ENCODE measurements at regions not wholly inside any gene's neighbourhood (a gene's known extent, or its start where the extent isn't known, plus 50 kb on each side); places are given as distances from the start of the nearest gene placed in this dataset.
"Not testable (repeated sequence)": the region's sequence is repeated elsewhere in the genome, so short reads cannot be mapped to it uniquely, and the experiment has no call there.

DNA sequence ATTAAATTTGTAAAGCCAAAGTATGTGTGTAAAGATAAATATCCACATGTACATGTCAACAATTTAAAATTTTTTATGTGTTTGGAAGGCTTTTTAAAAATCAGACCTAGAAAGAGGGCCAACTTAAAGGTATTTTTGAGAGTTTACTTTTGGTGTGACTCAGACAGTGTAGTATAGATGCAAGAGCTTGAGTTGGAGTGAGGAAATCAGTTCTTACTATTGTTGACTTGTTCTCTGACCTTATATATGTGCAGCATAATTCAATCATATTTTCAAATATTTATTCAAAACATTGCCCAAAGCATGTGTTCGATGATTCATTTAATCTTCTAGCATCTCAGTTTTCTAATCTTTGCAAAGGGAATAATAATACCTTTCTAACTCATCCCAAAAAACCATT lies 243.7 kb upstream of the PRKCQ start:
- no peaks in the 10 kb centered on the region for H3K9me3 Mint-ChIP-seq
- H3K27ac Mint-ChIP-seq, result no peak overlapping the region
- H3K27me3 Mint-ChIP-seq, result peaks cover 16% of the 10 kb centered on the region
- no peaks in the 10 kb centered on the region for H3K4me1 Mint-ChIP-seq
- H3K36me3 Mint-ChIP-seq, result no peaks in the 10 kb centered on the region
- no peak for DNase-seq
- no peak overlapping the region for H3K4me3 Mint-ChIP-seq
- CTCF ChIA-PET, result no interaction called here

DNA sequence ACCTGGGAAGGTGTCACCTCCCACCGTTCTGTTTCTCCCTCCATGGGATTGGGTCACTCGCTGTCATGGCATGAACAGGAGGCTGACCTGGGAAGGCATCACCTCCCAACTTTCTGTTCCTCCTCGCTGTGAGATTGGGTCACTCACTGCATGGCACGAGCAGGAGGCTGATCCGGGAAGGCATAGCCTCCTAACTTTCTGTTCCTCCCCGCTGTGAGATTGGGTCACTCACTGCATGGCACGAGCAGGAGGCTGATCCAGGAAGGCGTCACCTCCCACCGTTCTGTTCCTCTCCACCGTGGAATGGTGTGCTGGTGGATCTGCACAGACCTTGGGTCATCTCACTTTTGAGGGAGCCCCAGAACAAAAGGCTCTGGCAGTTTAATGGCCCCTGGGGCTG lies 239.2 kb upstream of the PRKCQ start:
- no peaks in the 10 kb centered on the region for H3K9me3 Mint-ChIP-seq
- H3K36me3 Mint-ChIP-seq, result no peaks in the 10 kb centered on the region
- H3K4me3 Mint-ChIP-seq, result no peak overlapping the region
- no peak overlapping the region for H3K27ac Mint-ChIP-seq
- CTCF ChIA-PET, result no interaction called here
- DNase-seq, result no peak
- no peaks in the 10 kb centered on the region for H3K4me1 Mint-ChIP-seq
- peaks cover 33% of the 10 kb centered on the region for H3K27me3 Mint-ChIP-seq

GRCh38 chr10:6817770-6818169 lies 237.7 kb upstream of the PRKCQ start:
- Mint-ChIP-seq H3K9me3 (no peaks in the 10 kb centered on the region), H3K27ac (no peak overlapping the region), H3K27me3 (peaks cover 33% of the 10 kb centered on the region), H3K4me3 (no peak overlapping the region), H3K36me3 (no peaks in the 10 kb centered on the region), H3K4me1 (no peaks in the 10 kb centered on the region)
- DNase-seq, result no peak
- CTCF ChIA-PET, result no interaction called here

DNA sequence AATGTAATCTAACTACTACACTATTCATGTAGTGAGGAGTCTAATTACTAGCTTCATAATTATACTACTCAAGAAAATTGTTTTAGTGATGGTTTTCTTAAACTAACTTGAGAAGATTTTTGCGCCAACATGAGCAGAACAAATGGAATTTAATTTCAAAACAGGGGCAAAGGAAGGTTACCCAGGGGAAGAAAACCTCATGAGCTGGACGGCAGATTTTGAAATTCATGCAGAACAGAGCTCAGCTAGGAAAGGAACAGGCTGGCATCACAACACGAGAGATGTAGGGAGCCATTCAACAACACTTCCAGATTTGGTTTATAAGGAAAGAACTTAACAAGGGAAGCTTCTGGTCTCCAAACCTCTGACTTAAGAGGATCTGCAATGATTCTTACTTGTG lies 235.3 kb upstream of the PRKCQ start:
- no peak overlapping the region for H3K27ac Mint-ChIP-seq

DNA sequence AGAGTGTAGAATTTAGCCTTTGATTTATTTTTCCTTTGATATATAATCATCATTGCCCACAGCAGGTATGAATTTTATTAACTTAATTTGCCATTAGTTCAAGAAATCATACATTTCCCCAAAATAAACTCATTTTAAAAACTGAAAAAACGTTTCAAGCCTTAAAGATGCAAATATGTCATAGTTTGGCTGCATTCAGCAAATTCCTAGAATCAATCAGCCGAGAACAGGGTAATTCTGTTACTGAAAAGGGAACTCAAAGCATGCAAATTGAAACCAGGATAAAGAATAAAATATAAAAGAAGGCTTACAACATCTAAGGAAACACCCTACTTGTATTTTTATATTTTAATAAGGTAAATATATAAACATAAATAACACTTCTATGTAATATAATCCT lies 233.8 kb upstream of the PRKCQ start:
- Mint-ChIP-seq H3K27me3 (peaks cover 39% of the 10 kb centered on the region), H3K36me3 (no peaks in the 10 kb centered on the region), H3K4me1 (no peaks in the 10 kb centered on the region), H3K9me3 (no peaks in the 10 kb centered on the region), H3K4me3 (no peak overlapping the region), H3K27ac (no peak overlapping the region)
- DNase-seq, result no peak
- CTCF ChIA-PET, result no interaction called here

More for the DNA sequence above, 235.3 kb upstream of the PRKCQ start:
- no peak for DNase-seq
- no peaks in the 10 kb centered on the region for H3K9me3 Mint-ChIP-seq
- H3K4me1 Mint-ChIP-seq, result no peaks in the 10 kb centered on the region
- CTCF ChIA-PET, result no interaction called here
- H3K36me3 Mint-ChIP-seq, result no peaks in the 10 kb centered on the region
- H3K27me3 Mint-ChIP-seq, result peaks cover 37% of the 10 kb centered on the region
- H3K4me3 Mint-ChIP-seq, result no peak overlapping the region

DNA sequence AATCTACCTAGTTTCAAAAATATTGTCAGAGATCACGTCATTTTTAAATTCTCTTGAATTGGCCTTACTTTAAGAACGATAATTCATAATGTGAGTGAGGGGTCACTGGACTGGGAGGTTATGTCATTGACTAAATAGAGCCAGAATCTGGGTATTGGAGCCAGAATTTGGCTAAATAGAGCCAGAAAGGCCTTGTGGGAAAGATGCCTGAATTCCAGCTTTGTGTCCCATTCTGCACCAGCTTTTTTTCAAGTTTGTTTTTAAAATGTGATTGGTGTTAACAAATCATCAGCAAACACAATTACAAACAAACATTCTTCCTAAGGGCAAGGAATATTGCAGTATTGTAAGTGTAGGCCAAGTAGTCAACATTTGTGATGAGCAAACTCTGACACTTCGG lies 233.2 kb upstream of the PRKCQ start:
- H3K4me1 Mint-ChIP-seq, result no peaks in the 10 kb centered on the region

GRCh38 chr10:6811153-6811552 lies 231.1 kb upstream of the PRKCQ start:
- Mint-ChIP-seq H3K4me3 (no peak overlapping the region), H3K36me3 (no peaks in the 10 kb centered on the region), H3K9me3 (no peaks in the 10 kb centered on the region), H3K27me3 (peaks cover 29% of the 10 kb centered on the region), H3K27ac (no peak overlapping the region), H3K4me1 (no peaks in the 10 kb centered on the region)
- CTCF ChIA-PET, result no interaction called here
- DNase-seq, result no peak

More for the DNA sequence above, 233.2 kb upstream of the PRKCQ start:
- no peak overlapping the region for H3K27ac Mint-ChIP-seq
- CTCF ChIA-PET, result no interaction called here
- H3K36me3 Mint-ChIP-seq, result no peaks in the 10 kb centered on the region
- H3K4me3 Mint-ChIP-seq, result no peak overlapping the region
- peaks cover 38% of the 10 kb centered on the region for H3K27me3 Mint-ChIP-seq
- DNase-seq, result no peak
- H3K9me3 Mint-ChIP-seq, result no peaks in the 10 kb centered on the region

DNA sequence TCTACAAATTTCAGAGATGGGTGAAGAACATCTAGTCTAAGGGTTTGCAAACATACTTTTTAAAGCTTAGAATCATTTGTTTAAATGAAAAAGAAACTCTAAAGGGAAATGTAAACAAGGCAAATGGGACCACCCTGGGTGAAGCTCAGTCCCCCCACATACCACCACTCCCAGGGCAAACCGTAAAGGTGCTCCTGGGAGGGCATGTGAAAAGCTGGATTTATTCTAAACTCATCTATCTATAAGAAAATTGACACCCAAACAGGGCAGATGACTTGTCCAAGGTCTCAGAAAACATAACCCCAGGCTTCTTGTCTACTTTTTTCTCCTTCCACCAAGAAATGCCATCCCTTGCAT lies 223.3 kb upstream of the PRKCQ start:
- no peak overlapping the region for H3K4me3 Mint-ChIP-seq
- H3K4me1 Mint-ChIP-seq, result no peaks in the 10 kb centered on the region
- no peaks in the 10 kb centered on the region for H3K36me3 Mint-ChIP-seq
- CTCF ChIA-PET, result no interaction called here
- H3K27ac Mint-ChIP-seq, result no peak overlapping the region
- no peak for DNase-seq
- peaks cover 17% of the 10 kb centered on the region for H3K27me3 Mint-ChIP-seq
- no peaks in the 10 kb centered on the region for H3K9me3 Mint-ChIP-seq

DNA sequence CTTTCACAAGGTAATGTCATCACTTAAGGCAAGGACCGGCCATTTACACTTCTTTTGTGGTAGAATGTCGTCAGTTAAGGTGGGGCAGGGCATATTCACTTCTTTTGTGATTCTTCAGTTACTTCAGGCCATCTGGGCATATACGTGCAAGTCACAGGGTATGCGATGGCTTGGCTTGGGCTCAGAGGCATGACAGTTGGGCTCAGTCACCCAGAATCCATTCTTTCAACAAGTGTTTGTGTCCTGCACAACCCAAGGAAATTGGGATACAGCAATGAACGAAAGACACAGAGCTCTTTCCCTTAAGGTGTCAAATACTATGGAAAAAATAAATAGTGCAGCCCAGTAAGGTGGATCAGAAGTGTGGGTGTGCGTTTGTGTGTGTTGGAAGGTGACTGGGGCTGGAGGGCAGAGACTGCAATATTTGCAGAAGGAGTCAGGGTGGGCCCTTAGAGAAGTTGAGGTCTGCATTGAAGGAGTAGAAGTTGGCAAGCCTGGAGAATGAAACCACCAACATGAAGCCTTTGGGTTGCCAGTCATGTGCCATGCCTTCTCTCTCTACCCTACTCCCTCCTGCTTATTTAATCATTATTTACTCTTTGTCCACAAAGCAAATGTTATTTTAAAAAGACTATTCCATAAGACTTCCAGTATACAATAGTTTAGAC lies 222.8 kb upstream of the PRKCQ start:
- no peaks in the 10 kb centered on the region for H3K36me3 Mint-ChIP-seq
- H3K9me3 Mint-ChIP-seq, result no peaks in the 10 kb centered on the region
- no peak overlapping the region for H3K4me3 Mint-ChIP-seq
- CTCF ChIA-PET, result no interaction called here
- H3K27me3 Mint-ChIP-seq, result peaks cover 17% of the 10 kb centered on the region
- no peaks in the 10 kb centered on the region for H3K4me1 Mint-ChIP-seq
- H3K27ac Mint-ChIP-seq, result no peak overlapping the region
- DNase-seq, result no peak

GRCh38 chr10:6796231-6796630 lies 216.2 kb upstream of the PRKCQ start:
- no peak overlapping the region for H3K27ac Mint-ChIP-seq
- H3K36me3 Mint-ChIP-seq, result no peaks in the 10 kb centered on the region
- CTCF ChIA-PET, result no interaction called here
- H3K4me3 Mint-ChIP-seq, result no peak overlapping the region
- no peaks in the 10 kb centered on the region for H3K9me3 Mint-ChIP-seq
- no peaks in the 10 kb centered on the region for H3K4me1 Mint-ChIP-seq
- H3K27me3 Mint-ChIP-seq, result peaks cover 17% of the 10 kb centered on the region
- DNase-seq, result no peak

- CTCF ChIA-PET, result no interaction called here
- Mint-ChIP-seq H3K4me3 (no peak overlapping the region), H3K9me3 (no peaks in the 10 kb centered on the region), H3K36me3 (no peaks in the 10 kb centered on the region), H3K27ac (no peak overlapping the region), H3K27me3 (peaks cover 20% of the 10 kb centered on the region), H3K4me1 (no peaks in the 10 kb centered on the region)
- DNase-seq, result no peak
Measured at GRCh38 chr10:6795541-6795940, 215.5 kb upstream of the PRKCQ start.

GRCh38 chr10:6794841-6795240 lies 214.8 kb upstream of the PRKCQ start:
- peaks cover 21% of the 10 kb centered on the region for H3K27me3 Mint-ChIP-seq
- H3K4me3 Mint-ChIP-seq, H3K36me3 Mint-ChIP-seq, CTCF ChIA-PET, H3K4me1 Mint-ChIP-seq, DNase-seq, H3K27ac Mint-ChIP-seq, H3K9me3 Mint-ChIP-seq: not testable (repeated sequence)

DNA sequence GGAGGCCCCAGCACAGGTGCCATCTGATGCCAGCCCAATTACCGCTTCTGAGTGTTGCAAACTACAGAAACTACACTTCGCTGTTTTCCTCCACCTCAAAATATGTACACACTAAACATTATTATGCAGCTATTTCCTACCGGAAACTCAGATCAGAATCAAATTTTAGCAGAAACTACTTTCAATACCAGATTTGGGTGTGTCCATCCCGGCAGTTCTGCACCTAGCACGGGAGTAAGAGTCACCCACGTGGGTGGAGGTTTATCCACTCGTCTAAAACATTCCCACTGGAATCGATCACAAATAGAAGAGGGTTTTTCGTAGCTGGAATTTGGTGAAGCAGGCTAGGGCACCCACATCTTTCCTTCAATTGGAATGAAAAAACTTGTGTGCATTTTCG lies 214.4 kb upstream of the PRKCQ start:
- no peak overlapping the region for H3K4me3 Mint-ChIP-seq
- CTCF ChIA-PET, result interaction anchor here (0.7 kb wide), 1 partner anchor 287 kb away, joined by 3 read pairs; no protein-coding TSS in a partner anchor
- H3K4me1 Mint-ChIP-seq, result no peaks in the 10 kb centered on the region
- peaks cover 25% of the 10 kb centered on the region for H3K27me3 Mint-ChIP-seq
- H3K27ac Mint-ChIP-seq, result no peak overlapping the region
- no peaks in the 10 kb centered on the region for H3K9me3 Mint-ChIP-seq
- no peak for DNase-seq
- no peaks in the 10 kb centered on the region for H3K36me3 Mint-ChIP-seq

- Mint-ChIP-seq H3K4me3 (no peak overlapping the region), H3K4me1 (no peaks in the 10 kb centered on the region), H3K36me3 (no peaks in the 10 kb centered on the region), H3K27me3 (peaks cover 29% of the 10 kb centered on the region), H3K9me3 (no peaks in the 10 kb centered on the region), H3K27ac (no peak overlapping the region)
- no peak for DNase-seq
- CTCF ChIA-PET, result no interaction called here
Measured at GRCh38 chr10:6788731-6789130, 208.7 kb upstream of the PRKCQ start.

DNA sequence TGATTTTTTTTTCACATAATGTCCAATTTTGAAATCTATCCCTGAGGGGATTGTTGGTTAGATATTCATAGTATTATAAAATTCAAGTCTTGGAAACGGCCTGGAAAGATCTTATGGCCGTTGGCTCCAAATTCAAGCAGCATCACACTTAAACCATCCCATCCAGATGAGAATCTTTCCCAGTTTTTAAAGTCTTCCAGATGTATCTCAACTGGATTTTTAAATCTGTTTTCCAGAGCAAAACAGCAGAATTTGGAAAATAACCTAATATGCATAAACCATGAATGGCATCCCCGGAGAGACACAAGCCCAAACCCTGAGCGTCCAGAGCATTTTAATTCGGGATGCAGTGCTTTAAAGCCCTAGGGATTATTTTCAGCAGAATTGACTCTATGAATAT lies 208.2 kb upstream of the PRKCQ start:
- Mint-ChIP-seq H3K4me3 (no peak overlapping the region), H3K4me1 (no peaks in the 10 kb centered on the region), H3K27me3 (peaks cover 34% of the 10 kb centered on the region), H3K36me3 (no peaks in the 10 kb centered on the region), H3K27ac (no peak overlapping the region), H3K9me3 (no peaks in the 10 kb centered on the region)
- CTCF ChIA-PET, result no interaction called here
- no peak for DNase-seq

- no peaks in the 10 kb centered on the region for H3K36me3 Mint-ChIP-seq
- H3K4me1 Mint-ChIP-seq, result no peaks in the 10 kb centered on the region
- no peak overlapping the region for H3K4me3 Mint-ChIP-seq
- H3K9me3 Mint-ChIP-seq, result no peaks in the 10 kb centered on the region
- H3K27me3 Mint-ChIP-seq, result peaks cover 37% of the 10 kb centered on the region
- no peak overlapping the region for H3K27ac Mint-ChIP-seq
- no peak for DNase-seq
- CTCF ChIA-PET, result no interaction called here
Measured at GRCh38 chr10:6787718-6788117, 207.6 kb upstream of the PRKCQ start.

All from activated naive CD4-positive, alpha-beta T cell treated with anti-CD3 and anti-CD28 coated beads, Interleukin-2, amount 10 ng/mL, durations not matched to agents 7 days and 5 days (primary cell).